ENCODE measurements at regions not wholly inside any gene's neighbourhood (a gene's known extent, or its start where the extent isn't known, plus 50 kb on each side); places are given as distances from the start of the nearest gene placed in this dataset.

- TF ChIP-seq EZH2 (IDR thresholded peaks at IDR 0.05; ENCODE audit: borderline replicate concordance, low read length) (no peak), CTCF (conservative IDR thresholded peaks at IDR 0.05 in 1 of 2, IDR thresholded peaks at IDR 0.05 in 1 of 2; ENCODE audit: extremely low read depth in 1 of 2, insufficient read depth in 1 of 2, low read depth in 1 of 2, low read length in 2 of 2) (no peak)
Measured at GRCh38 chr1:14334336-14335176, 263.9 kb upstream of the KAZN start.

Measured in mammary epithelial cell (primary cell).